ENCODE measurements at regions not wholly inside any gene's neighbourhood (a gene's known extent, or its start where the extent isn't known, plus 50 kb on each side); places are given as distances from the start of the nearest gene placed in this dataset.

DNA sequence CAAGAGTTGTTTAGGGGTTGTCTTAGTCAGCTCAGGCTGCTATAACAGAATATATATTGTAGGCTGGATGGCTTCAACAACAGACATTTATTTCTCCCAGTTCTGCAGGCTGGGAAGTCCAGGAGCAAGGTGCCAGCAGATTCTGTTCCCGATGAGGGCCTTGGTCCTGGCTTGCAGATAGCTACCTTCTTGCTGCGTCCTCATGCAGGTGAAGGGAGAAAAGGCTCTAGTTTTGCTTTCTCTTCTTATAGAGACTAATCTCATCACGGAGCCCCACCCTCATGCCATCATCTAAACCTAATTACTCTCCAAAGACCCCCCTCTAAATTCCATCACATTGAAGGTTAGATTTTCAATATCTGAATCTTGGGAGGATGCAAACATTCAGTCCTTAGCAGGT lies 246.0 kb upstream of the ANKRD55 start:
- DNase-seq (no peak), ATAC-seq (no peak)
- no peak for TF ChIP-seq POLR2A (IDR thresholded peaks at IDR 0.05)
- TF ChIP-seq, protein P1, sequence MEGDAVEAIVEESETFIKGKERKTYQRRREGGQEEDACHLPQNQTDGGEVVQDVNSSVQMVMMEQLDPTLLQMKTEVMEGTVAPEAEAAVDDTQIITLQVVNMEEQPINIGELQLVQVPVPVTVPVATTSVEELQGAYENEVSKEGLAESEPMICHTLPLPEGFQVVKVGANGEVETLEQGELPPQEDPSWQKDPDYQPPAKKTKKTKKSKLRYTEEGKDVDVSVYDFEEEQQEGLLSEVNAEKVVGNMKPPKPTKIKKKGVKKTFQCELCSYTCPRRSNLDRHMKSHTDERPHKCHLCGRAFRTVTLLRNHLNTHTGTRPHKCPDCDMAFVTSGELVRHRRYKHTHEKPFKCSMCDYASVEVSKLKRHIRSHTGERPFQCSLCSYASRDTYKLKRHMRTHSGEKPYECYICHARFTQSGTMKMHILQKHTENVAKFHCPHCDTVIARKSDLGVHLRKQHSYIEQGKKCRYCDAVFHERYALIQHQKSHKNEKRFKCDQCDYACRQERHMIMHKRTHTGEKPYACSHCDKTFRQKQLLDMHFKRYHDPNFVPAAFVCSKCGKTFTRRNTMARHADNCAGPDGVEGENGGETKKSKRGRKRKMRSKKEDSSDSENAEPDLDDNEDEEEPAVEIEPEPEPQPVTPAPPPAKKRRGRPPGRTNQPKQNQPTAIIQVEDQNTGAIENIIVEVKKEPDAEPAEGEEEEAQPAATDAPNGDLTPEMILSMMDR (IDR thresholded peaks at IDR 0.05) = no peak
- H3K4me3 ChIP-seq = no peak overlapping the region
- H3K9me3 ChIP-seq = no peaks in the 10 kb centered on the region
- intact Hi-C loops (cut with DNase I) = no loop called here
- no peak overlapping the region for H3K27ac ChIP-seq
- H3K4me1 ChIP-seq = peaks cover 0 to 13% (median 0%) of the 10 kb centered on the region in 4 donors
- WGBS (ENCODE audit: insufficient coverage, low coverage, low lambda C conversion rate, missing lambda C conversion rate) = 65% methylated on average over 2 of the region's 3 CpGs
- no peaks in the 10 kb centered on the region for H3K36me3 ChIP-seq
- no peaks in the 10 kb centered on the region for H3K27me3 ChIP-seq

DNA sequence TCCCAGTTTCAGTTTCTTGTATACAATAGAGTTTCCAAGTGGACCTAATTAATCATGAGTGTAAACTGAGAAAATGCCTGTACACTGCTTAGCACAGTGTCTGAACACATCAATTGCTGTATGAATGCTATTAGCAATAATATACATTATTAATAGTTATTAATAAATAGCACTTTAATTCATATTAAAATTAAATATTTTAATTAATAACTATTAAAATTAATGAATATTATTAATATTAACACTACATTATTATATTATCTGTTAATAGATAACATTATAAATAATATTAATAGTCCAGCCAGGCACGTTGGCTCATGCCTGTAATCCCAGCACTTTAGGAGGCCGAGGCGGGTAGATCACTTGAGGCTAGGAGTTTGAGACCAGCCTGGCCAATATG lies 244.9 kb upstream of the ANKRD55 start:
- WGBS (ENCODE audit: insufficient coverage, low coverage, low lambda C conversion rate, missing lambda C conversion rate) = 90% methylated on average over 3 of the region's 3 CpGs
- no peaks in the 10 kb centered on the region for H3K9me3 ChIP-seq
- H3K4me1 ChIP-seq = peaks cover 0 to 13% (median 0%) of the 10 kb centered on the region in 4 donors
- intact Hi-C loops (cut with DNase I) = no loop called here
- no peak overlapping the region for H3K27ac ChIP-seq
- H3K27me3 ChIP-seq = no peaks in the 10 kb centered on the region
- H3K4me3 ChIP-seq = no peak overlapping the region
- TF ChIP-seq POLR2A (IDR thresholded peaks at IDR 0.05) = no peak
- TF ChIP-seq, protein P1 (IDR thresholded peaks at IDR 0.05) = no peak
- no peak for DNase-seq
- H3K36me3 ChIP-seq = no peaks in the 10 kb centered on the region
- no peak for ATAC-seq

DNA sequence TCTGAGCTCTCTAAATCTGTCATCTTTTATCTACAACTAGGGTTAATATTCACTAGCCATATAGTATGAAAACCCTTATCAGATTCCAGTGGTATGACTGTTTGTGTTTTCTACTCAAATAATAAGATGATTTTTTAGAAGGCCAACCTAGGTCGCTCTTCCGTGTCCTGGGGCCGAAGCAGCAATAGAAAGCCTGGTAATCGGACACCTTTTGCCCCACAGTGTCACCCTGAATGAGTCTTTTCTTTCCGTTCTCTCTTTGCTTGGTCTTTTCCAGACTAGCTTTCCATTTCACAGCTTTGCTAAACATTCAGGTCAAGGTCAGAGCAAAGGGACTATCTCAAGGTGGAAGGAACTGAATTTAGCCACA lies 243.3 kb upstream of the ANKRD55 start:
- DNase-seq = no peak
- H3K27ac ChIP-seq = no peak overlapping the region
- intact Hi-C loops (cut with DNase I) = no loop called here
- H3K4me3 ChIP-seq = no peak overlapping the region
- no peak for ATAC-seq
- TF ChIP-seq, protein P1 (IDR thresholded peaks at IDR 0.05) = no peak
- no peak for TF ChIP-seq POLR2A (IDR thresholded peaks at IDR 0.05)
- peaks cover 0 to 12% (median 0%) of the 10 kb centered on the region in 4 donors for H3K4me1 ChIP-seq
- H3K36me3 ChIP-seq = no peaks in the 10 kb centered on the region
- H3K27me3 ChIP-seq = no peaks in the 10 kb centered on the region
- WGBS (ENCODE audit: insufficient coverage, low coverage, low lambda C conversion rate, missing lambda C conversion rate) = 82% methylated on average over 5 of the region's 5 CpGs
- H3K9me3 ChIP-seq = no peaks in the 10 kb centered on the region

DNA sequence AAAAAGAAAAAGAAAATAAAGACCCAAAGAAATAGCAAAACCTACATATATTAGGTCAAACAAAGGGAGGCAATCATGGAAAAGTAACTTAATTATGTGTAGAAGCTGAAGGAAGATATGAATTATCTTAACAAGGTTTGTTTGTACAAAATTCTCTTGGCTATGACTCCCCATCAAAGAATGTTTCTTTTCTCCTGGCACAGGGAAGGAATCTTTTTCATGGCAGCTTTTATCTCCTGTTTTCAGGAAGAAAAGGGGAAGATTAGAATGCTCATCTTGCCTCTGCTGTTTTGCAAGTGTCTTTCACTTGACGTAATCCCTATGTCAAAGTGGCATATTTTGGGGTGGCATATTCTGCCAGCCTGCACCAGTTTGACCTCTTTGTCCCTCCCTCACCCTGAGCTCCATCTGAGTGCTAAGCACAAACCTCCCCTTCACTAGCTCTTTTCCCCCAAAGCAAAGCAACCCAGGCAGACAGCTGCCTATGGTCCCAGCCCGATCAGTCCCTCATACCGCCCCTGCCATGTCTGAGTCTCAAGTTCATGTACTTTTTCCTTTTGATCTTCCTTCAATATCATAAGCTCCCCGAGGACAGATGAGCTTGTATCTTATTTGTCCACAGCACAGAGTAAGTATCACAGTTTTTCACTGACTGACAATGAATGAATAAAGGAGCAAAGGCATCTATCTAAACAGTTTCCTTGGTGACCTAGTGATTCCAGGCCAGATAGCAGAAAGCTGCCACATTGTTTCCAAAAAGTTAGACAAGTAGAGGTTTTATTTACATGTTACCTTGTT lies 242.8 kb upstream of the ANKRD55 start:
- Histone ChIP-seq H3K27me3 (no peaks in the 10 kb centered on the region), H3K27ac (no peak overlapping the region), H3K4me1 (peaks cover 0 to 7% (median 0%) of the 10 kb centered on the region in 4 donors), H3K36me3 (no peaks in the 10 kb centered on the region), H3K4me3 (no peak overlapping the region), H3K9me3 (no peaks in the 10 kb centered on the region)
- intact Hi-C loops (cut with DNase I) = no loop called here
- ATAC-seq = no peak
- 51% methylated on average over 4 of the region's 4 CpGs for WGBS (ENCODE audit: insufficient coverage, low coverage, low lambda C conversion rate, missing lambda C conversion rate)
- no peak for DNase-seq
- TF ChIP-seq, protein P1 (IDR thresholded peaks at IDR 0.05) = no peak
- no peak for TF ChIP-seq POLR2A (IDR thresholded peaks at IDR 0.05)

Measured in right lobe of liver (tissue), 6 donors.